Endothelial cell (in vitro differentiated cells): ENCODE measurements at regions not wholly inside any gene's neighbourhood (a gene's known extent, or its start where the extent isn't known, plus 50 kb on each side); places are given as distances from the start of the nearest gene placed in this dataset.

ENCODE experiments used
- DNase-seq: peaks from one replicate; pipeline ENCODE4 v3.0.0; 2021; ENCODE audit warnings: low spot score
- H3K27ac Mint-ChIP-seq: one replicate; pipeline ENCODE4 v1.8.0; 2021; ENCODE audit warnings: mixed read lengths, inconsistent platforms; ENCODE audit not compliant: unreplicated experiment
- H3K27me3 Mint-ChIP-seq: one replicate; pipeline ENCODE4 v1.8.0; 2021; ENCODE audit warnings: mild to moderate bottlenecking, moderate library complexity, mixed read lengths, inconsistent platforms; ENCODE audit not compliant: unreplicated experiment
- H3K36me3 Mint-ChIP-seq: one replicate; pipeline ENCODE4 v1.8.0; 2021; ENCODE audit warnings: mild to moderate bottlenecking, low read depth, mixed read lengths, inconsistent platforms; ENCODE audit not compliant: unreplicated experiment
- H3K4me1 Mint-ChIP-seq: one replicate; pipeline ENCODE4 v1.8.0; 2021; ENCODE audit warnings: mild to moderate bottlenecking, mixed read lengths, inconsistent platforms; ENCODE audit not compliant: unreplicated experiment
- H3K4me3 Mint-ChIP-seq: one replicate; pipeline ENCODE4 v1.8.0; 2021; ENCODE audit warnings: mild to moderate bottlenecking, mixed read lengths, inconsistent platforms; ENCODE audit not compliant: unreplicated experiment
- H3K9me3 Mint-ChIP-seq: one replicate; pipeline ENCODE4 v1.8.0; 2021; ENCODE audit warnings: mixed read lengths, inconsistent platforms; ENCODE audit not compliant: unreplicated experiment
- TF ChIP-seq, protein P1 (sequence below): fragments of 200-600 bp; sonication (generic); IDR thresholded peaks from one replicate; pipeline ENCODE4 v1.5.0; 2021; ENCODE audit warnings: antibody characterized with exemption; ENCODE audit not compliant: unreplicated experiment

DNA sequence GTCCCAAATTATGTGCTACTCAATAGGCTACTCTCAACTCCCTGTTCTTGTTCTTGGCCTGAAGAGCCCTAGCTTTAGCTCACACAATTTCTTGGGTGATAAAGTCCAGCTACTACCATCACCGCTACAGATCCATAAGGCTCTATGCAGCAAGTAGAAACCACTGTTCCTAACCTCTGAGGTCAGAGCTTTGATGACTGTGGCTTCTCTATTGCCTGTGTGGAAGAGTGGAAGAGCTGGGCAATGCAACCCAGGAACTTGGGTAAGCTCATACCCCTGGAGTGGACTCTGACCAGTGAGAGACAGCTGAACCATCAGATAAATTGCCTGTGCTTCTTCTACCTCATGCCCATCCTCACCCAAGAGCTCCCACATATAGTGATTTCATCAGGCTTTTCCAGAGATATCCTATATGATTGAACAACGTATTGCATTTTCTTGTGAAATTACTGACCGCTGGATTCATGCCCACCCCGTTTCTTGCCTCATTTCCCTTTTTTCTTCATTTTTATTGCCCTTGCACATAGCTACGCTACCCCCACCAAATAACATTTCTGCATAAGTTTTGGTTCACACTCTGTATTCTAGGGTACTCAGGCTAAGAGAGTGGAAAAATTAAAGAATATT is 172.3 kb upstream of the MBNL1 start:
- TF ChIP-seq, protein P1, sequence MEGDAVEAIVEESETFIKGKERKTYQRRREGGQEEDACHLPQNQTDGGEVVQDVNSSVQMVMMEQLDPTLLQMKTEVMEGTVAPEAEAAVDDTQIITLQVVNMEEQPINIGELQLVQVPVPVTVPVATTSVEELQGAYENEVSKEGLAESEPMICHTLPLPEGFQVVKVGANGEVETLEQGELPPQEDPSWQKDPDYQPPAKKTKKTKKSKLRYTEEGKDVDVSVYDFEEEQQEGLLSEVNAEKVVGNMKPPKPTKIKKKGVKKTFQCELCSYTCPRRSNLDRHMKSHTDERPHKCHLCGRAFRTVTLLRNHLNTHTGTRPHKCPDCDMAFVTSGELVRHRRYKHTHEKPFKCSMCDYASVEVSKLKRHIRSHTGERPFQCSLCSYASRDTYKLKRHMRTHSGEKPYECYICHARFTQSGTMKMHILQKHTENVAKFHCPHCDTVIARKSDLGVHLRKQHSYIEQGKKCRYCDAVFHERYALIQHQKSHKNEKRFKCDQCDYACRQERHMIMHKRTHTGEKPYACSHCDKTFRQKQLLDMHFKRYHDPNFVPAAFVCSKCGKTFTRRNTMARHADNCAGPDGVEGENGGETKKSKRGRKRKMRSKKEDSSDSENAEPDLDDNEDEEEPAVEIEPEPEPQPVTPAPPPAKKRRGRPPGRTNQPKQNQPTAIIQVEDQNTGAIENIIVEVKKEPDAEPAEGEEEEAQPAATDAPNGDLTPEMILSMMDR = no peak
- H3K9me3 Mint-ChIP-seq = no peaks in the 10 kb centered on the region
- peaks cover 2% of the 10 kb centered on the region for H3K27me3 Mint-ChIP-seq
- no peak overlapping the region for H3K4me3 Mint-ChIP-seq
- no peaks in the 10 kb centered on the region for H3K36me3 Mint-ChIP-seq
- no peak overlapping the region for H3K27ac Mint-ChIP-seq
- DNase-seq = no peak
- H3K4me1 Mint-ChIP-seq = no peaks in the 10 kb centered on the region

DNA sequence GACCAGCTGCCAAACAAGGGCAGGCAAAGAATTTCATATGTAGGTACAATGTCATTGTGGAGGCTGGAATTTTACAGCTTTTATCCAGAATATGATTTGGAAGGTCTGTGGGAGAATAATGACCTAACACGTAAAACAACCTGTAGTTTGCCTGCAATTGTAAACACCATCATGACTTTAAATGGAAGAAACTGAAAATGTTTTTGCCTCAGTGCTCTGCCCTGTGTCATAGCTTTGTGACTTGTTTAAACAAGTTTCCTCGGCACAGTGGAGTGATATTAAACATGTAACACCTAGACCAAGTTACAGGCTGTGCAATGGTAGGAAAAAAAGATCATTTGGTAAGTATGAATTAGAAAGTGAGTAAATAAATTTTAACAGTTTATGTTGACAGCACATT is 171.6 kb upstream of the MBNL1 start:
- no peak overlapping the region for H3K27ac Mint-ChIP-seq
- H3K36me3 Mint-ChIP-seq = no peaks in the 10 kb centered on the region

DNA sequence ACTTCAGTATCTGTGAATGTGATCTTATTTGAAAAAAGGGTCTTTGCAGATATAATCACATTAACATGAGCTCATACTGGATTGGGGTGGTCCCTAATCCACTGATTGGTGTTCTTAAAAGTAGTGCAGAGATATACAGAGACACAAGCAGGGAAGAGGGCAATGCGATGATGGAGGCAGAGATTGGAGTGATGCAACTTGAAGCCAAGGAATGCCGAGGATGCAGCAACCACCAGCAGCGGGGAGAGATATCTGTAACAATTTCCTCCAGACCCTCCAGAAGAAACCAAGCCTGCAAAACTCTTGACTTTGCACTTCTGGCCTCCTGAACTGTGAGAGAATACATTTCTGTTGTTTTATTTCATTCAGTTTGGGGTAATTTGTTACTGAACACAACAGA is 171.0 kb upstream of the MBNL1 start:
- Mint-ChIP-seq H3K36me3 (no peaks in the 10 kb centered on the region), H3K4me1 (no peaks in the 10 kb centered on the region), H3K9me3 (no peaks in the 10 kb centered on the region), H3K27me3 (peaks cover 2% of the 10 kb centered on the region), H3K4me3 (no peak overlapping the region), H3K27ac (no peak overlapping the region)
- TF ChIP-seq, protein P1 = no peak
- DNase-seq = no peak

More for the DNA sequence above, 171.6 kb upstream of the MBNL1 start:
- no peak overlapping the region for H3K4me3 Mint-ChIP-seq
- DNase-seq = no peak
- peaks cover 2% of the 10 kb centered on the region for H3K27me3 Mint-ChIP-seq
- H3K4me1 Mint-ChIP-seq = no peaks in the 10 kb centered on the region
- H3K9me3 Mint-ChIP-seq = no peaks in the 10 kb centered on the region
- TF ChIP-seq, protein P1 = no peak

DNA sequence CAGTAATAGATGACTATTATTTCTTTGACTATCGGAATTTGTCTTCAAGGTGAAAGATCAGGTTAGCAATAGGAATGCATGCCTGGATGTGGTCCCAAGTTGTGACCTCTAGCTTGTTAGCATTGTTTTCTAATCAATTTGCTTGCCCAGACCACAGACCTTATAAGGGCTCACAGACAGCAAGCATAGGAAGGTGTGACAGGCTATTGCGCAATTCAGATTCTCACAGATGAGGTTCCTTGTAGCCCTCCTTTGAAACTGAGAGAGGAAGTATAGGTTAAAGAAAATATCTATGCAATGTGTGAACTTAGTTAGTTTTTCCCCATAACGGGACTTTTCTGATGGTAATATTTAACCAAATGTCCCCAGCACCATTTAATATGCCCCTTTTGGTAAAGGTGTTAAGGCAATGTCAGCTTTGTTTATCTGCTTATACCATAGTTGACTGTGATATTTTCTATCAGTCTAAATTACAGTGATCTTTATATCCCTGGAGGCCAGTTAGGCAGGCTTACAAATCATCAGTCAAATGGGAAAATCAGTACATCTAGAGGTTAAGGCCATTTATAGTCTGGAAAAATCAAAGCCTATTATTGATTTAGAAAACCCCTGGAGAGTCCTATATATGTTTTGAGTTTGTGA is 168.1 kb upstream of the MBNL1 start:
- Mint-ChIP-seq H3K36me3 (no peaks in the 10 kb centered on the region), H3K27ac (no peak overlapping the region), H3K4me1 (peaks cover 8% of the 10 kb centered on the region), H3K4me3 (no peak overlapping the region), H3K9me3 (no peaks in the 10 kb centered on the region), H3K27me3 (peaks cover 2% of the 10 kb centered on the region)
- TF ChIP-seq, protein P1 = no peak
- DNase-seq = no peak

DNA sequence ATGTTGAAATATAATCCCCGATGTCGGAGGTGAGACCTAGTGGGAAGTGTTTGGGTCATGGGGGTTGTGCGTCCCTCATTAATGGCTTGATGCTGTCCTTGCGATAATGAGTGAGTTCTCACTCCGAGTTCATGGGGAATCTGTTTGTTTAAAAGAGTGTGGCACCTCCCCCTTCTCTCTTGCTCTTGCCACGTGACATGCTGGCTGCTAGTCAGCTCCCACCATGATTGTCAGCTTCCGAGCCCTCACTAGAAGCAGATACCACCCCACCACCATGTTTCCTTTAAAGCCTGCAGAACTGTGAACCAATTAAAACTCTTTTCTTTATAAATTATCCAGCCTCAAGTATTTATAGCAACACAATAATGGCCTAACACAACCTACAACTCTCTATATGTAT is 166.3 kb upstream of the MBNL1 start:
- no peaks in the 10 kb centered on the region for H3K36me3 Mint-ChIP-seq
- peaks cover 8% of the 10 kb centered on the region for H3K4me1 Mint-ChIP-seq
- no peak overlapping the region for H3K27ac Mint-ChIP-seq
- H3K4me3 Mint-ChIP-seq = no peak overlapping the region
- H3K9me3 Mint-ChIP-seq = no peaks in the 10 kb centered on the region
- no peaks in the 10 kb centered on the region for H3K27me3 Mint-ChIP-seq
- TF ChIP-seq, protein P1 = no peak
- DNase-seq = no peak
